GM10266 (cell line): ENCODE measurements at regions not wholly inside any gene's neighbourhood (a gene's known extent, or its start where the extent isn't known, plus 50 kb on each side); places are given as distances from the start of the nearest gene placed in this dataset.

Experiments used
- DNase-seq: peaks from one replicate; pipeline ENCODE4 v3.0.0; 2012; ENCODE audit errors: extremely low spot score
- CTCF ChIP-seq: IDR thresholded peaks from 2 replicates; pipeline ENCODE4 v1.5.1; 2012; ENCODE audit warnings: mild to moderate bottlenecking, low read depth; ENCODE audit not compliant: control insufficient read depth, insufficient read depth; ENCODE audit errors: missing control alignments

GRCh38 chr2:238638100-238638981, 209.5 kb upstream of the TWIST2 start:
- no peak for TF ChIP-seq CTCF
- no peak for DNase-seq

- no peak for DNase-seq
- no peak for TF ChIP-seq CTCF
Observed at GRCh38 chr2:238638982-238639628, 208.8 kb upstream of the TWIST2 start.

- TF ChIP-seq CTCF = no peak
- no peak for DNase-seq
Observed at GRCh38 chr2:238640486-238640885, 207.4 kb upstream of the TWIST2 start.

- no peak for DNase-seq
- no peak for TF ChIP-seq CTCF
Observed at GRCh38 chr2:238642973-238643372, 204.9 kb upstream of the TWIST2 start.

- TF ChIP-seq CTCF = no peak
- no peak for DNase-seq
Observed at GRCh38 chr2:238643400-238643907, 204.4 kb upstream of the TWIST2 start.

GRCh38 chr2:238644095-238645081, 203.5 kb upstream of the TWIST2 start:
- TF ChIP-seq CTCF = no peak
- no peak for DNase-seq
